RKO (cell line): ENCODE measurements at regions not wholly inside any gene's neighbourhood (a gene's known extent, or its start where the extent isn't known, plus 50 kb on each side); places are given as distances from the start of the nearest gene placed in this dataset.
A peak's percentile ranks its signal among the peaks of the same experiment; 100 is the strongest.
"Not testable (repeated sequence)": the region's sequence is repeated elsewhere in the genome, so short reads cannot be mapped to it uniquely, and the experiment has no call there.

ENCODE experiments used
- DNase-seq: peaks from one replicate; pipeline ENCODE4 v3.0.0-alpha.2; 2016; ENCODE audit warnings: low spot score

DNA sequence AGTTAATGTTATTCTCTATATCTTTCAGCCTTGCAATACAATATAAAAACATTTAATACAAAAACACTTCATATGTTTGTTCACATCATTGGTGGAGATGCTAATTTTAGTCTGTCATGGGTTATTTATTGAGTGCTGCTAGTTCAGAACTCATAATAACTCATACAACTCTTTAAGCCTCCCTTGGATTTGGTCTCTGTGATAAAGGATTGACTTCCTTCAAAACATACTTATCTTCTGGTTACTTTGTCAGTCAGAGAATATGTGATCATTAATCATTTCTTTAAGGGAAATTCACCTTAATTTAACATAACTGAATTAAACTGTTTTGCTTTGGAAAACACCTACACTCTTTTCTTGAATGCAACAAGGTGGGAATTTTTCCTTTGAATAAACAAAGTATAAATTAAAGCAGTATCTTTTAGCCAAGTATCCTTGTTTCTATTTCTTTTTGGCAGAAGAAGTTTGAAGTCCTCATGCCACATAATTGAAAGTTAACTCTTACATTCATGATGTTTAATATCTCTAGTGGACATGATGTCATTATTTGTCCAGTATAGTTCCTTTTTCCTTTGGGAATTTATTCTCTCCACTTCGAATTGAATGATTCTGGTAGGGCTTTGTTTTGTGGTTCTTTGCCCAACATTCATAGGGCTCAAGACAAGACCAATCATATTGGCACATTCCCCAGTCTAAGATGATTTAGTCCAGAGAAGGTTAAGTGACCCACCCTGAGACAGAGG, 133.2 kb upstream of the CENPW start:
- DNase-seq, result no peak

DNA sequence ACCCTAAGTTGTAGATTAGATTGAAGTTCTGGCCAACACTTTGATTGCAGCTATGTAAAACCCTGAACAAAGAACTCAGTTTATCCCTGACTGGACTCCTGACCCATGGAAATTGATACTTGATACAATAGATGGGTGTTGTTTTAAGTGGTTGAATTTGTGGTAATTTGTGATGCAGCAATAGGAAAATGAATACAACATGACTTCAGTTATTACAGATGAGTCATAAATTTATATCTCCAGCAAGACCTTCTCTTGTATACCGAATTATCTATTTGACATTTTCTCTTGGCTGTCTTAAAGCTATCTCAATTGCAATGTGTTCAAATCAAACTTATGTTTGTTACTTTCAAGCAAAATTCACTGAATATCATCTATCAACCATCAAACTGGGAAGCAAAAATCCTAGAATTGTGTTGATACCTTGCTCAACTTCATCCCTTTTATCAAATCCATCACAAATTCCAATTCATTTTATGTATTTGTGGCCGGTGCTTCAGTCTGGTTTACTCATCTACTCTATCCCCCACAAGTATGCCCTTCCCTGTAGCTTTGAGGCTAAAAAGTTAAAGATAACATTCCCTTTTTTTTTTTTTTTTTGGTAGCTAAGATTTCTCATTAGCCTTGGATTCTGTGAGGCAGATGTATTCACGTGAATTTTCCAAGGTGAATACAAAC, 129.4 kb upstream of the CENPW start:
- no peak for DNase-seq

DNA sequence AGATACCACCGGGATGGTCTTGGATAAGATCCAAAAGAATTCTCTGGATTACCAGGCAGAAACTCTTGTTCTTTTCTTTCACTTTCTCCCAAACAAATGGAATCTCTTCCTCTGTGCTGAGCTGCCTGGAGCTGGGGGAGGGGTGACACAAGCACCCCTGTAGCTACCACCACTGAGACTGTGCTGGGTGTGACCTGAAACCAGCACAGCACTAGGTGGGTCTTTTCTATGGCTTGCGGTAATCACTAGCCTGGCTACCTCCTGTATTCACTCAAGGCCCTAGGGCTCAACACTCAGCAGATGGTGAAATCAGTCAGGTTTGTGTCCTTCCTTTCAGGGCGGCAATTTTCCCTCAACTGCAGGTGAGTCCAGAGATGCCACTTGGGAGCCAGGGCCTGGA, 122.4 kb upstream of the CENPW start:
- no peak for DNase-seq

DNA sequence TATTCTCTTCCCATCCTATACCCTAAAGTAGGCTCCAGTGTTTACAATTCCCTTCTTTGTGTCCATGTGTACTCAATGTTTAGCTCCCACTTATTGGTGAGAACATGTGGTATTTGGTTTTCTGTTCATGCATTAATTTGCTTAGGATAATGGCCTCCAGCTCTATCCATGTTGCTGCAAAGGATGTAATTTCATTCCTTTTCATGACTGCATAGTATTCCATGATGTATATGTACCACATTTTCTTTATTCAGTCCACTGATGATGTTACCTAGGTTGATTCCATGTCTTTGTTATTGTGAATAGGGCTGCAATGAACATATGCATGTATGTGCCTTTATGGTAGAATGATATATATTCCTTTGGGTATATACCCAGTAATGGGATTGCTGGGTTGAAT, 119.0 kb upstream of the CENPW start:
- DNase-seq, result not testable (repeated sequence)

DNA sequence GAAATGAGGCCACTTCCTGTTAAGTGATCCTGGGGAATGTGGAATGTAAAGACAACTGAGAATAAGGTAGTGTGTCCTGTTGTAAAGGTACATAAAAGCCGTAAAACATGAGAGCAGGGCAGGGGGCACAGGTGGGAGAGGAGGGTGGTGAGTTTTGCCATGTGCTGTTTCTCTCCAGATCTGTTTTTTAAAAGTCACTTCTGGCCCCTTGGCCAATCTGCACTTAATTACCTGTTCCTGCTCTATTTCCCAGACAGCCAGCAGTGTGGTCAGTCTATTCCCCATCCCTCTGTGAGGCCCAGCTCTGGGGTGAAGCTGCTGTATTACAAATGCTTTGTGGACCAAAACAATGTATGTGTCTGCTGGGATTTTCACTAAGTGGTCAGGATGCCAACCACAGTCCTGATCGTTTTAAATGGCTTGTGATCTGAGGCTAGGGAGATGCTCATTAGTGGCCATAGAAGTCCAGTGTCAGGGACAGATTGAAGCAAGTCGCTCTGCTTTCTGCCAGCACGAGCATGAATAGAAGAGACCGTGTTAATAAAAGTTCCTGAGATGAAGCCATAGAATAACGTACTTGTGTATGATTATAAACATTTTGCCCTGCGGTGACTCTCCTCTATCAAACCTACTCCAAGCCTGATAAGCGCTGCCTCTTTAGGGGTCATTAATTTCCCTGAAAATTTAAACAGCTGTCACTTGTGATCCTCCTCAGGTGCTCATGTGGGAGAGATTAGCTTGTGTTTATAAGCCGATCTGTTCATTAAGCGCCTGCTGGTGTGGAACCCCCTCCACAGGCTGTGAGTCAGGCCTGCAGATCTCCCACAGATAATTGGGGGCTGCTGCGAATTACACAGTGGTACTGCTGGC, 111.8 kb upstream of the CENPW start:
- no peak for DNase-seq

DNA sequence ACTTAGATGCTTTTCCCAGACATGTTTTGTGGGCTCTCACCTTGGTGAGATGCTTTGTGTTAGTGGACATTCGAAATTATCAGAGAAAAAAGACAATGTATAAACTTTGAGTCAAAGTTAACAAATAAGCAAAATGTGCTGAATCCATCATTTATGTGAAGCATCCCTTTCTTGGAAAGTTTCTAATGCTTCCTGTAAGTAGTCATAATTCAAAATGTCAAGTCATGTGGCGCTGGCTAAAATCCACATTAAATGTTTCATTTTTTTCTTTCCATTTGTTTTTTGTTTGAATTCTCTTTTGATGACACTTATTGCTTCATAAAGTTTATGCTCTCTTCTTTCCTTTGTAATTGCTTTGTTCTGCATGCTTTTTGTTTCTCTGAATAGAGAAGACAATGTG, 107.2 kb upstream of the CENPW start:
- no peak for DNase-seq

DNA sequence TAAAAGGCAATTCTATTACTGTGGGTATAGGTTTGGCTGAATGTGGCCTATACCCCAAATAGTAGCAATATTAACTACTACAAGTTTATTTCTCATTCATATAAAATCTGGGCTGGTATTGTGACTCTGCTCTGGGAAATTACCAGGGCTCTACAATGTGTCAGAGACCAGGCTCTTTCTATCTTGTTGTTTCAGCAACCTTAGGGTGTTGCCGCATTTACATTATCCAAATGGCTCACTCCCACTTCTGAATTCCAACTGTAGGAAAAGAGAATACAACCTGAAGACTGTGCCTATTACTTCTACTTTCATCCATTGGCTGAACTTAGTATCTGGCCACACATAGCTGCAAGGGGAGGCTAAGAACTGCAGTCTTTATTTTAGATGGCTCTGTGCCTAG, 106.7 kb upstream of the CENPW start:
- DNase-seq, result no peak

DNA sequence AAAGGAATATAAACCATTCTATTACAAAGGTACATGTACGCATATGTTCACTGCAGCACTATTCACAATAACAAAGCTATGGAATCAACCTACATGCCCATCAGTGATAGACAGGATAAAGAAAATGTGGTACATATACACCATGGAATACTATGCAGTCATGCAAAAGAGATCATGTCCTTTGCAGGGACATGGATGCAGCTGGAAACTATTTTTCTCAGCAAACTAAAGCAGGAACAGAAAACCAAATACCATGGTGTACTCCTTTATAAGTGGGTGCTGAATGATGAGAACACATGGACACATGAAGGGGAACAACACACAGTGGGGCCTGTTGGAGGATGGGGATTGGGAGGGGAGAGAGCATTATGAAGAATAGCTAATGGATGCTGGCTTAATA, 104.6 kb upstream of the CENPW start:
- no peak for DNase-seq

DNA sequence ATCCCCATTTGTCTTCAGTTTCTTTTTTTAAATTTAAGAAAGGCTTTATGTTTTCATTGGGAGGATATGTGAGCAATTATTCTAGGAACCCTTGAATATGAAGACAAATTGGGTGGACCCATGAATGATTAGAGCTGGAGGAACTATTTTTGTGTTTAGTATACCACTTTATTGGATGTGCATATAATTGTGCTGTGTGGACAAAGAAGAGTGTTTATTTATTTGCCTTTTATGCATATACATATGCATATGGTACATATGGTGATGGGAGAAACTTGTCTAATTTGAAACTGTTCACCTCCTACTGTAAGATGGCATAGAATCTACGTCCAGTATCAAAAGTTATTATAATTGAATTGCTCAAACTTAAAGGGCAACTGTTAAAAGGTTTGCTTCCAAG, 94.8 kb upstream of the CENPW start:
- no peak for DNase-seq

DNA sequence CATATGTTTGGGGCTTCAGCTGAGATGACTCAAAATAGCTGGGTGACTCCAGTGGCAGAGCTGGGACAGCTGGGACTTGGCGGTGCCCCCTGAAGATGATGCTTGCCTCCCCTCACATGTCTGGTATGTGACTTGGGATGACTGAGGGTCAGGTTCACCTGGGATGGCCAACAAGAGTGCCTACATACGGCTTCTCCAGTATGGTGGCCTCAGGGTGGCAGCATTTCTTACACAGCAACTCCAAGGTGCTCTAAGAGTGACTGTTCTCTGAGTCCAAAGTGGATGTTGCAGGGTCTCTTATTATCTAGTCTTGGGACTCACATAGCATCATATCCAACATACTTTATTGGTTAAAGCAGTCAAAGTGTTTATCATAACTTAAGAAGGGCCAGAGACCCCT, 87.8 kb upstream of the CENPW start:
- DNase-seq, result no peak

DNA sequence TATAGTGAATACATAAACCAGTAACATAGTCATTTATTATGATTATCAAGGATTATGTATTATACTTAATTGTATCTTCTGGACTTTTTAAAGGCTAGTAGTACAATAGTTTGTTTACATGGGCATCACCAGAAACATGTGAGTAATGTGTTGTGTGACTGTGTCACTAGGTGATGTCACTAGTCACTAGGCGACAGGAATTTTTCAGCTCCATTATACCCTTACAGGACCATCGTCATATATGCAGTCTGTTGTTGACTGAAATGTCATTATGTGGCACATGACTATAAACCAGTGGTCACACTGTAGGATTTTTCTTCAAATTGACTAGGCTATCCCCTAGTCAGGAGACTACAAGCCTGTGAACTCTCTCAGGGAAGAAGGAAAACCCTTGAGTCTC, 86.5 kb upstream of the CENPW start:
- peak; percentile 27 for DNase-seq

DNA sequence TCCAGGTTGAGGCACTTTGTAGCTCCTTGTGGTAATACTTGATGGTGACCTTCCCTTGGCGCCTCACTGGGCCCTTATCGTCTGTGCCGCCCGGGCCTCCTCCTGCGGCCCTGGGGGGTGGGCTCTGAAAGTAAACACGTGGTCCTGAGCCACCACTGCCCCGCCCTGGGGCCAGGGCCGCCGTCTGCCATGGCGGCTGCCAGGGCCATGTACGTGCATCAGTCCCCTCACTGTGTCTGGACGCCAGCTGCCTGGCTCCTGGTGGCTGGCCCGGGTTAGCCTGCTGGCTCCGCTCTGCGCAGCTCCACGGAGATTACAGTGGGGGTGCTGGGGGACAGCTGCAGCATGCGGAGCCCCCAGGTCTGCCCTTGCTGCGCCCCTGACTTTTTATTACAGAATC, 81.8 kb upstream of the CENPW start:
- DNase-seq, result no peak

DNA sequence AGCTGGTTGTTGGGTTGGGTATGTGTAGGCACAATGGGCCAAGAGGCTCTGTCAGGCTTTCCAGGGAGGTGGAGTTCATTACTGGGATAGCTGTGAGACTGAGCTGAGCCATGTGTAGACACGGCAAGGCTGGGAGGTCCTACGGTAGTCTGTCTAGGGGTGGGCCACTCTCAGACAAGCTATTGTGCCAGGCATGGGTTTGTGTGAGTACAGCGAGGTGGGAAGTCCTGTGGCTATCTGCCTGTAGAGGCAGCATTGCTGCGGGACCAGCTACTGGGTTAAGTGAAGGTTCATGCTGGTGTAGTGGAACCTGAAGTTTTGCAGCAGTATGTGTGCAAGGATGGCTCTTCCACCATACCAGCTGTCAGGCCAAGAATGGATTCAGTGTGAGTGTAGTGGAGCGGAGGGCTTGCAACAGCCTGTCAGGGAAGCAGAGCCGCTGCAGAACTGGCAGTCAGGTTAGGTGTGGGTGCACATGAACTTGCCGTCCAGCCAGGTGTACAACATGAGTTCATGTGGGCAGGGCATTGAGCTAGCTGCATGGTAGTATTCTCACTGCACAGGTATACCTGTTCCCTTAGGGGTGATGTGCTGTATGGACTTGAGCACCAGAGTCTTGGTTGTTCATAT, 78.0 kb upstream of the CENPW start:
- DNase-seq, result no peak

DNA sequence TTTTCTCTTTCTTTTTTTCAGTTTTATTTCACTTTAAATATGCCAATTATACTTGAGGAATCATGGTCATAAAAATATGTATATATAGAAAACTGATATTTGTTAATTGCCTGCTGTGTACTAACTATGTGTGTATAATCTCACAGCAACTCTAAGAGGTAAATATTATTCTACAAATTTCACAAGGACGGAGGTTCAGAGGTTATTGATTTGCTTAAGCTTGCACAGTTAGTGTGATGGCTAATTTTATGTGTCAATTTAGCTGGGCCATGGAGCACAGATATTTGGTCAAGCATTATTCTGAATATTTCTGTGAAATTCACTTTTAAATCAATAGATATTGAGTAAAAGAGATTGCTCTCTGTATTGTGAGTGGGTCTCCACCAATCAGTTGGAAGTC, 75.7 kb upstream of the CENPW start:
- no peak for DNase-seq

DNA sequence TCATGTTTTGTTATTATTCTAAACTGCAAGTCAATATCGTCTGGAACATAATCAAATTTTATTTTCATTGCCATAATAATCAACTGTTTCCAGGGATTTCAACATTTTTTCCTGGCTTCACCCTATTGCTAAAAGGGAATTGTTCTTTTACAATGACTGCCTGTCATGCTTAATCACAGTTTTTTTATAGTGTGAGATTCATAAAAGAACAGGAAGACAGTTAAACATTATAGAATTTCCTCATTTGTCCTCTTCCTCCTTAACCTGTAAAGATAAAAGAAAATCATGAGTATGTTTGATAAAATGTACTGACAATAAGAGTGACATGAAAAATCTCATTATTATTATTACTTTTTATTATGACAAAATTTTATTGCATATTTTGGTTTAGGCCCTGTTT, 73.3 kb upstream of the CENPW start:
- no peak for DNase-seq

DNA sequence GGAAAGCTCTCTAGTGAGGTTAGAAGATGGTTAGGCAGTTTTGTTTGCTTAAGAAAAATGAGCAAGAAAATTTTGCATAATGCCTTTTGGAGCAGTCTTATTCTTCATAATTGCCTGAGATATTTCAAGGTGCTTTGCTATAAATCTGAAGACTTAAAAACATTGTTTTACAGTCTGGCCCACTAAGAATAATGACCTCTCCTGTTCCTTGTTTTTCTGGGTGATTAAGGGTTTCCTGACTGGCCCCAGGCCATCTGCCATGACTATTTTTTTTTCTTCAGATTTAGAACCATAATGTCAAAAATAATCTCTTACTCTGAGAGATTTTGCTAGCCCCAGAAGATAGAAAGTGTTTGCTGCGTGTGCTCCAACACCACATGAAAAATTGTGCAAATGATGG, 72.3 kb upstream of the CENPW start:
- no peak for DNase-seq

DNA sequence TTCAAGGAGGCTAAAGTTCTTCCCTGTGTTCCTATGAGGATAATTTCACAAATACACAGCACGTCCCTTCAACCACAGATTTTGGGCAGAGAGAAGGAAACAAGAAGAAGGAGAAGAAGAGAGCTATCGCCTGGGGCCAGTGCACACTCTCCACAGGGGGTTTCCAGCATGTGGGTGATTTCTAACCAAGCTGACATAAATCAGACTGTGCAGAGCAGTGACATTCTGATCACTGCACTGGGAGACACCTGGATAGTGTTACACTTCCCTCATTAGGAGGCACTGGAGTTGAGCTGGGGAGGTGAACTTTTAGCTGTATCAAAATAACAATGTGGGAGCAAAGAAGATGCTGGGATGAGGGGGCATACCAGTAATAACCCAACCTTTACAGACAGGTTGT, 71.8 kb upstream of the CENPW start:
- no peak for DNase-seq

DNA sequence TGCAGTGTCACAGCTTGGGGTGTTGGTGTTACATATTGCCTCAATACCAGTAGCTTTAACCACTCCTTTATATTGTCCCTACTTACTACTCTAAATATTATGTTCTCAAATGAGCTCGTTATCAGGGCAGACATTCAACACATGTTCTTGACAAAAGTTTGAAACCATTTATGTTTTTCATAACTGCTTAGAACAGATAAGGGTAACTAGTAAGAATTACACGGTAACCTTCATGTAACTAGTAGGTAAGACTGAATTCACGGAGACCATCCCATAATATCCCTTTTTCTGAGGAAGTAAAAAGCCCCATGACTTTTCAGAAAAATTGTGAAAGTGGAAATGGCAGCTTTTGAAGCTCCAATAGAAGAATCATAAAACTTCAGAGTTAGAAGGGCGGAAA, 59.6 kb upstream of the CENPW start:
- no peak for DNase-seq

DNA sequence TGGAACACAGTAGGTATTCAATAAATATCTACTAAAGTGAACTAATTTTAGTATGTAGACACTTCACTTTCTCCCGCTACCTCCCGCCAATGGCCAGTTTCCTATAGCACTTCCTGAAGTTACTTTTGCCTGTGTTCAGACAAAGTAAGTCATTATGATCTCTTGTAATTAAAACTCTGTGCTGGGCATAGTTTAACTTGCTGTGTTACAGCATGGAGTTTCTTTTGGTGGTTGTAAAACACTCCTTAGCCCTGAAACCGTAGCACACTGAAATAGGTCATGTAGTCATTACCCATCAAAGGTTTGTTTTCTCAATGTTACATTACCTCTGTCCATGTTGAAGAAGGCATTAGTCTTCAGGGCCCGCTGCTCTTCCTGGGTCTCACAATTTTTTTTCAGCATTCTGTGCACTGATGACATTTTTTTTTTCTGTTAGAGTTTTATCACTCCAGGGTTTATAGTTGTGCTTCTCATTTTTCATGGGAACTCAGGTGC, 54.0 kb upstream of the CENPW start:
- DNase-seq, result no peak
